H4 (cell line): ENCODE measurements at regions not wholly inside any gene's neighbourhood (a gene's known extent, or its start where the extent isn't known, plus 50 kb on each side); places are given as distances from the start of the nearest gene placed in this dataset.
A peak's percentile ranks its signal among the peaks of the same experiment; 100 is the strongest.
"Not testable (repeated sequence)": the region's sequence is repeated elsewhere in the genome, so short reads cannot be mapped to it uniquely, and the experiment has no call there.

Experiments
- DNase-seq: peaks from one replicate; pipeline ENCODE4 v3.0.0-alpha.2; 2015; ENCODE audit warnings: low spot score

DNA sequence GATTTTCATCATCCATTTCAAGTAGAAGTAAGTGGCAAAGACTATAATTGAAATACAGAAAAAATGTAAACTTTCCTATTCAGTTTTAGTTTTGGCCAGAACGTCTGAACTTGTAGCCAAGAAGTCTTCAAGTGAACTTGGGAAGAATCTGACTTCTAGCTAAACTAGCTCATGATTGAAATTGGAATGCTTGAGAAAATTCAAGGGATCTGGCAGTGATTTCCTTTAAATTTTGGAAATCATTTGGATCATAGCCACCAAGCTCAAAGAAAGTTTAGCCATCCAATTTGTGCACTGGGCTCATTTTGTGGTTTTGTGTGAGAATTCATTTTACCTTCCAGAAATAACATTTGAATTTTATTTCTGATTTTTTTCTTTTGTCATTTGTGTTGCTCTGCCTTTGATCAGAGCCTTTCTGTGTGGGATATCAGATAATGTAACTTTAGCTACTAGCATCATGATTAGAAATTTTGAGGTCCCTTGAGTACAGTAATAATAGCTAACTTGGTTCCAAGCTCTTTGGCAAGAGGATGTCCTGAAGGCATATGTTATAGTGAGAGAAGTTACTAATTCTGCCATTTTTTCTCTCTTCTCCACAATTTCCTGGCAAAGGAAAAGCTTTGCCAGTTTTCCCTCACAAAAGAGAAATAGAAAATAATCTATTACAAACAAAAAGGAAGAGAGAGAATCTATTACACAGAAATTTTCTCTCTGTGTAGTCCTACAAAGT, 2123.7 kb upstream of the RAG2 start:
- no peak for DNase-seq

DNA sequence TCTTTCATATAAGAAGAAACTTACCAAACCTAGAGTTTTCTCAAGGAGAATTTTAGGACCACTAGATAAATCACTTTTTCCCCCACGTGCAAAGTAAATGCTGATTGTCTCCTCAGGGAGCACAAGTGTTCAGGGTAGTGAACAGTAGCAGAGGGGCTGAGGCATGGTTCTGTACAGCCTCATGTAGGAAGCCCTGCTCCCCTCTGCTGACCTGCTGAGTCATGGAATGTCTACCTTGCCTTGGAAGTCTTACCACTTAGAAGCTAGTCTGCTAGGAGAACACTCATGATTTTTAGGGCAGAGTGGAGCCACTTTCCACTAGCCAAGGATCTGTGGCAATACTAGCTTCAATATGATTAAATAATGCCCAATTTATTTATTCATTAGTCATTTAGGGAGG, 2120.6 kb upstream of the RAG2 start:
- peak; percentile 39 for DNase-seq

DNA sequence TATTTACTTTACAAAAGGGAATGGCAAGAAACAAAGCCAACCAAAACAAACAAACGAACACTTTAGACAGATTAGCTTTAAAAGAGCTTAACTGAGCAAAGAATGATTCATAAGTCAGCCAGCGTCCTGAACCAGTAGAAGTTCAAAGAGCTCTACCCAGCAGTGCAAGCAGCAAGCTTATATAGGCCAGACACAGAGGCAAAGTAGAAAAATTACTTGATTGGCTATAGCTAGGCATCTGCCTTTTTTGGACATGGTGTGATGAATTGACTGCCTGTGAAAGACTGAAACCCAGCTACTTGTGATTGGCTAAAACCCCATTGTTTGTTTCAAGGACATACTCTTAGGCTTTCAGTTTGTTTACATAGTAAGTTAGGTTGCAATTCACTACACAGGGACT, 2120.0 kb upstream of the RAG2 start:
- peak; percentile 75 for DNase-seq

DNA sequence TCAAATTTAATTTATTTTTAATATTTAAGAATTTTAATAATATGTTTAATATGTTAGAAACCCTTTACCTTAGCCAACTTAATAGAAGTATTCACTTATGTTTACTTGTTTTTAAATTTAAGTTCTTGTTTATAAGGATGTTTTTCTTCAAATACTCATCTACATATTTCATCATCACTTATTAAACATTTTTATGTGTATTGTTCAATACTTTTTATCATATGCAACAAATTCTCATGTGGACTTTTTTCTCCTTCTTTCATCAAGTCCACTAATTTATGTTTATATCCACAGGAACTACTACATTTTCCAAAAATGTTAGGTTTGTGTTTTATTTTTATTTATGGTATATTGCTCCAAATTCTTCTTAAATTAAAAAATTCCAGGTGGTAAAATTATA, 2113.1 kb upstream of the RAG2 start:
- no peak for DNase-seq

DNA sequence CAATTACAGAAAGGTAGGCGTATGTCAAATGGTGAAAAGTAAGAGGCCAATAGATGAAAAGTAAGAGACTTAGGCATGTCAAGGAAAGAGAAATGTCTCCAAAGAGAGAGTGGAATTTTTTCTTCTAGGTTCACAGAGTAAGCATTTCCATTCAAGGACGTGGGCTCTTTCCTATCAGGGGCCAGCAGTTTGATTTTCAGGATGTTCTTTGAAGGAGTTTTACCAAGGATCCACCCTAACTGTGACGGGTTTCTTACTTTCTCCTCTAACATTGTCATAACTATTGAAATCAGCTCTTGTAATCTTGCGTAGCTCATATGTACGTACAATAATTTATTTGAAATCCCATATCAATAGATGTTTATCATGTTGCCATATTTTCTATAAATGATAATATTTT, 2112.2 kb upstream of the RAG2 start:
- no peak for DNase-seq

DNA sequence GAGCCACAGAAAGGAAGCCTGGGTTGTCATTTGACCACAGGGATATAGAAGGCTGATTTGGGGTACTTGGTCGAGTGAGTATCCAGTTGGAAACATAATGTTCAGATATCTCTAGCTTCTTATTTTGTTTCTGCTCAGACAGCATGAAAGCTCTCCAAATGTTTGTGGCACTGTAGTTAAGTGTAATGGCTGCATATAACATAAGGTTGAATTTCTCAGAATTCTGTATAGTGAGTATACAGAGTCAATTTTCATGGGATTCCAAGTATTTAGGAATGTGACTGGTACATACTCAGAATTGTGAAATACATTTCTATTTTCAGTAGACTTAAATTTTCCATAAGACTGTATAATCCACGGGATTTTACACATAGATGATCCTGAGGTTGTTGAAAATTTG, 2102.1 kb upstream of the RAG2 start:
- no peak for DNase-seq

DNA sequence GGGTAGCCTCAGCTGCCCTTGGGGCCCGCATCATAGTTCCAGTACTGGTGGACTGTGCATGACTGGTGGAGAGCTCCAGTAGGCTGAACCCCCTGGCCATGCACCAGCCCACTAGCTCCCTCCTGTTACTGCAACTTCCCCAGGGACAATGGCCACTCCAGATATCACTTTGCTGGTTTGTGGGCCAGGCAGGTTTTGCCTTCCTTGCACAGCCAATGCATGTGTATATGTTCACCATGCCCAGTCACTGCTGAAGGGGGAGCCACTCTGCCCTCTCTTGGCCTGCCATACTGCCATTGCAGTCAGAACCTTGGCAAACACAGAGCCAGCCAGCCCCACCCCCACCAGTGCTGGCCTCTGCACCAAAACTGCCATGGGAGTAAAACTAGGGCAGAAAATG, 2095.3 kb upstream of the RAG2 start:
- DNase-seq = no peak

DNA sequence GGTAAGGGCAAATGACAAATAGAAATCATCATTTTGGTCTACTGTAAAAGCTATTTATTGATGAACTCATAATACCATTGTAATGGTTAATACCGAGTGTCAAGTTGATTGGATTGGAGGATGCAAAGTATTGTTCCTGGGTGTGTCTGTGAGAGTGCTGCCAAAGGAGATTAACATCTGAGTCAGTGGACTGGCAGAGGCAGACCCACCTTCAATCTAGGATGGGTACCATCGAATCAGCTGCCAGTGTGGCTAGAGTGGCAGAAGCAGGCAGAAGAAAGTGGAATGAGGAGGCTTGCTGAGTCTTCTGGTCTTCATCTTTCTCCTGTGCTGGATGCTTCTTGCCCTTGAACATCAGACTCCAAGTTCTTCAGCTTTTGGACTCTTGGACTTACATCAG, 2092.2 kb upstream of the RAG2 start:
- not testable (repeated sequence) for DNase-seq

DNA sequence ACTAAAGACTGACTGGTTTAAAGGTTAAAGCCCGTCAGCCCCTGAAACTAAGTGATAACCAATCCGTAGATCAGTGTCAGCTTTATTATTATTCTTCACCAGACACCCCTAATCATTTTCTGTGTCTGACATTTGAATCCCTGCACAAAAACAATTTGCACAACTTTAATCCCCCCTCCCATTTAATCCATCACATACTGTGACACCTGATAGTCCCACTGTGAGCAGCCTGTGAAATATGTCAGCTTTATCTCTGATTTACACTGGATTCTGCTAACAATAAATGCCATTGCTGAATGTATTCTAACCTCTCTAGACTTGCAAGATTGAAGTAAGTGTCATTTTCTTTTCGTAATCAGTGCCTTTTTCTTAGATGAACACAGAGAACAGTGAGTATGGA, 2089.0 kb upstream of the RAG2 start:
- no peak for DNase-seq

DNA sequence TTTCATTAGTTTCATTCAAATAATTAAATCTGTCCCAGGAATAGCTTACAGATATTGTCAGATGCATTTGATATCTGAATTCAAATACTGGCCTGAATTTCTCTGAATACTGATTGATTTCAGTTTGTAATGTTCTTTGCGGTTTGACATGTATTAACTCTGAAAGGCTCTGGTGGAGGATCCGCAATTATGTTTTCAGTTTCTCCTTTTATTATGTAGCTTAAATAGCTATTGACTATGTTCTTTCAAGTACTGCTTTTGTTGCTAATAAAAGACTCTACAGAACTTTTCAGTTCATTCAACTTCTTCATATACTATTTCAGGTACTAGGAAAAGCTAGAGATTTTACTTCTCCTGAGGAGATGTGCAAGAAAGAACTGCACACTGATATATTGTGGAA, 2085.4 kb upstream of the RAG2 start:
- no peak for DNase-seq

DNA sequence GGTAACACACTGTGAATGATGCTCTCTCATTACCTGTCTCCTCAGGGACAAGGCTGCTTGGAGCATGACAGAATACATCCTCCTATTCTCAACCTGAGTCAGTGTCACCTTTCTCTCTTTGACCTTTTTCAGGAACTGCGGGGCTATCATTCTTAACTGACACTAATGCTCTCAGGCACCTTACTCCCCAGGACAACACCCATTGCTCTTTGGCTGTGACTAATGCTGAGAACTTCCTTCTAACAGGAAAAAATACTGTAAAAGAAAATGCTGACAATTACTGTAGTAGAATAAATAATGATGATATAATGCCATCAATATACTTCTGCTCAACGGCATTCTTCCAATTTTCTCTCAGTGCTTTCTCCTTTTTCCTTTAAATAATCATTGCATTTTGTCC, 2082.7 kb upstream of the RAG2 start:
- no peak for DNase-seq

DNA sequence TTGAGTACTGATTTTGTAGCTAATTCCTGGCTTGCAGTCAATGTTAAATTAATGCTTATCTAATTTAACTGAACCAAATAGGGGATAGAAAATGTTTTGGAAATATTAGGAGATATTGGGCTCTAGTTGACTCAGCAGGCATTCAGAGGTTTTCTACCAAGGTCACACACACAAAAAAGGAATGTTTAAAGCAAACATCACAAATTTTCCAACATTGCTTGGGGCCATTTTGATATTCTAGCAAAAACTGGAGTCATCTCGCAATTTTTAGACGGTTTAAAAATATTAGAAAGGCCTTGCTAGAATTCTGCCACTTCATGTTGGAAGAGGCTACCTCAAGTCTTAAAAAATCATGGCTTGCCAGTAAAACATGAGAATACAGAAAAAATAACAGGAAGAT, 2082.1 kb upstream of the RAG2 start:
- no peak for DNase-seq

DNA sequence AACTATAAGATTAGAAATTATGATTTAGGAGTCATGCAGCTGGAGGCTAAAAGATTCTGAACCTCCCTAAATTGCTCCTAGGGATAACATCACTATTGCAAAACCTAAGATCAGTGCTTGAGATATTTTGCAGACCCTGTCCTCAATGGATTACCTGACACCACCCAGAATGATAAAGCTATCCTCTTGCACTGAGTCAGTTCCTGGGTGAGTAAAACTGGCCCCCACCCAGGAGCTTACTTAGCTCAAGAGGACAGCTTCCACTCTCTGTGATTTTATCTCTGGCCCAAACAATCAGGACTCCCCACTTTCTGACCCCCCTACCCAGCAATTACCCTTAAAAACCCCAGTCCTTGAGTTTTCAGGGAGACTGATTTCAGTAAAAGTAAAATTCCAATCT, 2074.4 kb upstream of the RAG2 start:
- DNase-seq = no peak

DNA sequence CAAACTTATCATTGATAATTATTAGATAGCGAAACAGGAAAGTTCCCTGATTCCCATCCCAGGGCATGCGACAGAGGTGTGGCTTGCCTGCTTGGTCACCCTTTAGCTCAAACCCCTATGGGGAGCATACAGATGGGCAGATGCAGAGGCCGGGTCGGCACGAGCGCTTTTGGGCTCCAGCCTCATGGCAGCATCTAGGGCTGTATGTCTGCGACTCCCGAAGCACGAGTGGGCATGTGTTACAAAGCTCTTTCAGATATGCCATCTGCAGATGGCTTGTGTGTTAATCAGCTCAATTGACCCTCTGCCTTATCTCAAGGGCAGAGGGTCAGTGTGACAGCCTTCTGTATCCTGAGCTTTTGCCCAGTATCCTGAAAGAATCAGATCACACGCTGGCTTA, 2069.3 kb upstream of the RAG2 start:
- DNase-seq = no peak

DNA sequence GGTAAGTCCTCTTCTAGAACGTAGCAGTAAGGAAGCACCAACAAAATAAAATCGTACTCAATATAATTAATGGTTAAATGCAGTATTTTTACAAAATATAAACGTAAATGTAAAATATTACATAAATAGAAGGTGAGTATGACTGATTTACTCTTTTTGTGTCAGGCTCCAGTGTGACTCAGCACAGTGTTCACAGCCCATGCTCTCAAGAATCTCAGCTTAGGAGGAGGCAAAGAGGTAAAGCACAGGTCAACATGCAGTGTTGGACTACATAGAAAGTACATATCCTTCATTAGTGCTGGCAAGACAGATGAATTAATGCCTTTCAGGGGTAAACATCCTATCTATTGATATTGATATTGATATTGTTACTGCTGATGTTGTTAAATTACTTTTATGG, 2050.6 kb upstream of the RAG2 start:
- no peak for DNase-seq

DNA sequence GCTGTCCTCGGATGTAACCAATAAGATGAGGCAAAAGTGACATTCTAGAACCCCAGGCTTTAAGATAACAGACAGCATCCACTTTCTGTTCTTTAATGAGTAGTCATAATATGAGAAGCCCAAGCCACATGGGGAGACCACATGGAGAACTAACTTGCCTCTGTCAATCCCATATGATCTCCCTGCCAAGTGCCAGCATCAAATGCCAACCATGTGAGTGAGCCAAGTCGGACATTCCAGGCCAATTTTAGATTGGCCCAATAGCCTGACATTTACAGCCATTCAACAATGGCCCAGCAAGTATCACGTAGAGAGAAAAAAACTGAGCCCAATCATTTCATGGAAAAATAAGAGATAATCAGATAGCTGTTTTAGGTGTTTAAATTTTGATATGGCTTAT, 2048.3 kb upstream of the RAG2 start:
- no peak for DNase-seq

DNA sequence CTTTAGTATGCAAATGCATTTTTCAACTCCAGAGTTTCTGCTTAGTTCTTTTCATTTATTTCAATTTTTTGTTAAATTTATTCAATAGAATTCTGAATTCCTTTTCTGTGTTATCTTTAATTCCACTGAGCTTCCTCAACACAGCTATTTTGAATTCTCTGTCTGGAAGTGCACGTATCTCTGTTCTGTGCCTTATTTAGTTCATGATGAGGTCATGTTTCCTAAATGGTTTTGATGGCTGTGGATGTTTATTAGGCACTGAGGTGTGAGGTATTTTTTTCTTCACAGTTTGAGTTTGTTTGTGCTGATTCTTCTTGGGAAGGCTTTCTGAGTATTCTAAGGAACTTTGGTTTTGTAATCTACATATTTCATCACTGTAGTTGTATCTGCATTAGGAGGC, 2042.8 kb upstream of the RAG2 start:
- no peak for DNase-seq

DNA sequence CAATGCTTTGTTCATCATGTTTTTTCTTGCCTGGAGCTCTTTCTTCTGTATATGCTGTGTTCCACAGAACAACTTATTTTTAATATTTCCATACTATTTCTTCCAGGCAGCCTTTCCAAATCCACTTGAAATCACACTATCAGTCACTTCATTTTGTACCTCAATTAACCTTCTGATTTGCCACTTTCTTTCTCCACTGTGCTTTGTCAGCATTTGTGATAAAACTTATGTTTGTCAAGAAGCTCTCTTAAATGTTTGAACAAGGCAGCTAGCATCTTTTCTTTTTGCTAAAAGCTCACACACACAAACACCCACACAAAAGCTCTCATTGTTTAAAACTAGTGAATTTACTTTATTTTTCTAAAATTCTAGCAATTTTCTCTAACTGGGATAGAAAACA, 2014.7 kb upstream of the RAG2 start:
- DNase-seq = no peak

DNA sequence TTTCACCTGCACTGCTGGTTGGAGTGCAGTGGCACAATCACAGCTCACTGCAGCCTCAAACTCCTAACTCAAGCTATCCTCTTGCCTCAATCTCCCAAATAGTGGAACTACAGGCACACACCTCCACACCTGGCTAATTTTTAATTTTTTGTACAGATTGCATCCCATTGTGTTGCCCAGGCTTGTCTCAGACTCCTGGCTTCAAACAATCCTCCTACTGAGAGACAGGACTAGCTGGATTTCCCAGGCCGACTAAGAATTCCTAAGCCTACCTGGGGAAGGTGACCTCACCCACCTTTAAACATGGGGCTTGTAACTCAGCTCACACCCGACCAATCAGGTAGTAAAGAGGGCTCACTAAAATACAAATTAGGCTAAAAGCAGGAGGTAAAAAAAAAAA, 2003.3 kb upstream of the RAG2 start:
- DNase-seq = not testable (repeated sequence)

DNA sequence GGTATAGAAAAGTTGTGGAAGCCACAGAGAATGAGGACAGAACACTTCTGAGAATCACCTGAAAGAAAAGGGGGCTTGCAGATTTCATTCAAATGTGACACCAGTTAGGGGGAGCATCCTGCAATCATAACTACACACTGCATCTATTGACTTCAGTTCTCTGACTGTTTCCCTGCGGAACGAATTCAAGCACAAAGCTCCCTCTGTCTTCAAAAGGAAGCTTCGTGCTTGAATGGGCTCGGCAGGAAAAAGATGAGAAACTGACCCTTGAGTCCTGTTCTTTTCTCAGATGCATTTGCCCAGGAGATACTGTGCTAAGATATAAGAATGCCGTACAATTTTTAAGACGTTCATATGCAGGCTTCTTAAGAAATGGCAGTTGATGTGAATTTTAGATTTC, 2000.4 kb upstream of the RAG2 start:
- DNase-seq = no peak

DNA sequence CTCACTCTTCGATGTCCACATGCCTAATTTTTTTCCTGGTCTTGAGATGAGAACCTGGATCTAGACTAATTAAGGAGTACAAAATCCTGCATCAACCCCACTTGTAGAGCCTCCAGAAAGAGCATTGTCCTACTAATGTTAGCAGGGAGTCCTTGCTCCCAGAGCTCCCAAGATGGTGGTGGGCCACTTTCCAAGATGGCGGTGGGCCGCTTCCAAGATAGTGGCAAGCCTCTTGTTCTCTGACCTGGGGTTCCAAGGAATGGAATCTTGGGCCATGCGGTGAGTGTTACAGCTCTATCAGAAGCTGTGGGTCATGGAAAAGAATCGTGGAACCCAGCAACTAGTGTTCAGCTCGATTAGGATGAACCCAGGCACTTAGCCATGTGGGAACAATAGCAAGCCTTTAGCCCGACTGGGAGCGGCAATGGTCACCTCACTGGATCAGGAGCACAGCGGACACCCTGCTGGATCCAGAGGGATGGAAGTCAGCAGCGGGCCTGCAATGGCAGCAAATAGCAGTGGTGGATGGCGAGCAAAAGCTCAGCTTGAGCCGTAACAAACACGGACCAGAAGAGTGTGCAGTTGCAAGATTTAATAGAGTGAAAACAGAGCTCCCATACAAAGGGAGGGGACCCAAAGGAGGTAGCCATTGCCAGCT, 1997.5 kb upstream of the RAG2 start:
- not testable (repeated sequence) for DNase-seq

DNA sequence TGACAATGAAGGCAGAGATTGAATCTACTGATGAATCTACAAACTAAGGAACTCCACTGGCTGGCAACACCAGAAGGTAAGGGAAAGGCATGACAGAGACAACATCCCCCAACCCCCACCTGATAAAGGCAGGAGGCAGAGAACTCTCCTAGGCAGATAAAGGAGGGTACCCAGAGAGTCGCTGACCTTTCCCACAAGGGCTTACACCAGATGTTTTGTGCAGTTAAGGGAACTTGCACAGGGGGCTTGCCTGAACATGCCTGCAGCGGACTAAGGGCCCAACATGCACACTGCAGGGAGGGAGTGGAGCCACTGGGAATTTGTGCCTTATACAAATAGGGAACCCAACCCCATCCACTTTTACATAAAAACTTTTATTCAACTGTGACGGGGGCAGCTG, 1996.9 kb upstream of the RAG2 start:
- no peak for DNase-seq

DNA sequence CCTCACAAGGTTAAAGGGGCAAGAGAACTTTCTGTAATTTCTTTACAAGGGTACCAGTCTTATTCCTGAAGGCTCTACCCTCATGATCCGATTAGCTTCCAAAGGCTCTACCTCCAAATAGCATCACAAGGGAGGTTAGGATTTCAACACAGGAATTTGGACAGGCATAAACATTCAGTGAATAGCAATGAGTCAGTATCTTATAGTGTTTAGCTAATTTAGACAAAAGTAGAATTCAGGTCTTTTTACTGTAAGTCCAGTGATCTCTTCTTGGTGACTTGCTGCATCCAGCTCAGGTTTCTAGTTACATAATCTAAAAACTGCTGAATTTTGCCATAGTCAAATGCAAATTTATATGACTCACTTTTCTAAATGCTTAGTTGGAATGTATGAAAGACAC, 1995.6 kb upstream of the RAG2 start:
- DNase-seq = peak; percentile 85

DNA sequence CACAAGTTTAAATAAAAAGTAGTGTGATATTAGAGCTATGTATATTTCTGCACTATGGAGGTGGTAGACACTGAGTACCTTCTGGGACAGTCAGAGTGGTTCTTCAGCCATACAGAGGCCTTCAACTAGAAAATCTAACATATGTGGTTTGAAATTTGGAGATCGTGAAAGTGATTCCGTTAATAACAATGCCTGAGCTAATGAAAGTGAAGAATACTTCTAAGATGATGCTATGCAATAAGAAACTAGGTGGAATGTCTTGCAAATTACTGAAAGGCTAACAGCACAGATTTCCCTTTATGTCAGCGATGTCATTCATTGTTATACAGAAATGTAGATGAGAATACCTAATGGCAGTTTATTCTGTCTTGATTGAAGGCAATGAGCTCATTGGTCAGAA, 1984.7 kb upstream of the RAG2 start:
- no peak for DNase-seq
